Pulmonary artery endothelial cell (primary cell): ENCODE measurements at regions not wholly inside any gene's neighbourhood (a gene's known extent, or its start where the extent isn't known, plus 50 kb on each side); places are given as distances from the start of the nearest gene placed in this dataset.
"Not testable (repeated sequence)": the region's sequence is repeated elsewhere in the genome, so short reads cannot be mapped to it uniquely, and the experiment has no call there.

ENCODE experiments used
- DNase-seq: peaks from one replicate; pipeline ENCODE4 v3.0.0-alpha.2; 2011; ENCODE audit warnings: low read depth, low spot score

DNA sequence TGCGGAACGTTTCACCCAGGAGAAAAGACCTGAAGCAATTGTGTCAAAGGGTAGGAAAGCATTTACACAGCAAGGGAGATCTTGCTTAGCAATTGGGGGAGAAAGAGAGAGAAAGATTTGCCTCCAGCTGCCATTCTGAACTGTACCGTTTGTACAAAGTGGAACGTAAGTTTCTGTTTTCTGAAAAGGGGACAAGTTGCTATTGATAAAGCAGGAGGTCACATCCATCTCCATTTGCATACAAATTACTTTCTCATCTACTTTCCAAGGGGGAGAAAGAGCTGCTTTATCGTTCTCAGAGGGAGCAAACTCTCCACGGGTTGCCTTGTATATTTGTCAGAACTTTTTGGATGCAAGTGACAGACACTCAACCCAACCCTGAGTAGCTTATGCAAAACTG lies 92.0 kb upstream of the CARD11 start:
- no peak for DNase-seq

DNA sequence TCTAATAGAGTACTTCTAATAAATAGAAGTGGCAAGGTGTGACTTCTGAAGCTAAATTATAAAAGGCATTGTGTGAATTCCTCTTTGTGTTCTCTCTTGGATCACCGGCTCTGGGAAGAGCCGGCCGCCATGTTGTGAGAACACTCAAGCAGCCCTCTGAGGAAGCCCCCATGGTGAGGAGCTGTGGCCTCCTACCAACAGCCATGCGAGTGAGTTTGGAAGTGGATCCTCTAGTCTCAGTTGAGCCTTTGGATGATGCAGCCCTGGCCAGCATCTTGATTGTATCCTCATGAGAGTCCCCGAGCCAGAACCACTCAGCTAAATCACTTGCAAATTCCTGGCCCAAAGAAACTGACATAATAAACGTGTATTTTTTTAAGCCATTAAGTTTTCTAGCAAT lies 94.5 kb upstream of the CARD11 start:
- no peak for DNase-seq

DNA sequence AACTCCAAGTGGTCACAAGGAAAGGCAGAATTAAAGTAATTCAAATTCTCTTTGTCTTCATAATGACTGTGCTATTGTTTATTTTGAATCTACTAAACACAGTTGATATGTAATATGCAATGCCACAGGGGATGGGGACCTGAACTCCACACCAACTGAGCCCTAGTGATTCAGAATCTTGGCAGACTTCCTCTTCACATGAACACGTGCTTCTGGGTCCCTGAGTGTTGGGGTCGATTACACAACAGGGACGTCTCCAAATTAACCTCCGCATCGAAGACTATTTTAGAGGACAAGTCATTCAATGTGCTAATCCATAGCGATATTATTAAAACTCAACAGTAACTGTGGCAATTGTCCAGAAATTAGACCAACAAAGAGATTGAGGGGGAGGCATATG lies 95.3 kb upstream of the CARD11 start:
- DNase-seq, result no peak

DNA sequence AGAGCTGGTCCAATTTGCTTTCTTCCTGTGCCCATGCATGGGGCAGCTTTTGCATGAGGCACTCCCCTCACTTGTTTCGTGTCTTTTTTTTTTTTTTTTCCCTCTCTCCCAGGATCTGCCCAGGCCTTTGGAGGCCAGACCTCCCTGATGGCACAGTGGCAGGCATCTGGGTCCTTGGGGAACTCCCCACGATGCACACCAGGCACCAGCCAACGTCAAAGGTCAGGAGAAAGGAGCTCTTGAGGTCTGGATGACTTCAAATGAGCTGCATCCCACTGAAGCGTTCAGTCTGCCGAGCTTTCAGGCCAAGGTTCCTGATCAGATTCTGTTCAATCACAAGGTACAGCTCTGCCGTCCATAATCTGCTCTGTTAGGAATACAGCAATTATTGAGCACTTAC lies 97.2 kb upstream of the CARD11 start:
- no peak for DNase-seq

DNA sequence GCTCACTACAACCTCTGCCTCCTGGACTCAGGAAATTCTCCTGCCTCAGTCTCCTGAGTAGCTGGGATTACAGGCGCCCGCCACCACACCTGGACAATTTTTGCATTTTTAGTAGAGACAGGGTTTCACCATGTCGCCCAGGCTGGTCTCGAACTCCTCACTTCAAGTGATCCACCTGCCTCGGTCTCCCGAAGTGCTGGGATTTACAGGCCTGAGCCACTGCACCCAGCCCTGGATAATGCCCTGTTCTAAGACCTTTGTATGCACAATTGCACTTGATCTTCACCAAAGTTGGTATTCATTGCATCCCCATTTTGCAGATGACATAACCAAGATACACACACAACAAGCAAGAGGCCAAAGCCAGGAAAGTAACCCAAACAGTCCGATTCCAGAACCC lies 97.7 kb upstream of the CARD11 start:
- no peak for DNase-seq

DNA sequence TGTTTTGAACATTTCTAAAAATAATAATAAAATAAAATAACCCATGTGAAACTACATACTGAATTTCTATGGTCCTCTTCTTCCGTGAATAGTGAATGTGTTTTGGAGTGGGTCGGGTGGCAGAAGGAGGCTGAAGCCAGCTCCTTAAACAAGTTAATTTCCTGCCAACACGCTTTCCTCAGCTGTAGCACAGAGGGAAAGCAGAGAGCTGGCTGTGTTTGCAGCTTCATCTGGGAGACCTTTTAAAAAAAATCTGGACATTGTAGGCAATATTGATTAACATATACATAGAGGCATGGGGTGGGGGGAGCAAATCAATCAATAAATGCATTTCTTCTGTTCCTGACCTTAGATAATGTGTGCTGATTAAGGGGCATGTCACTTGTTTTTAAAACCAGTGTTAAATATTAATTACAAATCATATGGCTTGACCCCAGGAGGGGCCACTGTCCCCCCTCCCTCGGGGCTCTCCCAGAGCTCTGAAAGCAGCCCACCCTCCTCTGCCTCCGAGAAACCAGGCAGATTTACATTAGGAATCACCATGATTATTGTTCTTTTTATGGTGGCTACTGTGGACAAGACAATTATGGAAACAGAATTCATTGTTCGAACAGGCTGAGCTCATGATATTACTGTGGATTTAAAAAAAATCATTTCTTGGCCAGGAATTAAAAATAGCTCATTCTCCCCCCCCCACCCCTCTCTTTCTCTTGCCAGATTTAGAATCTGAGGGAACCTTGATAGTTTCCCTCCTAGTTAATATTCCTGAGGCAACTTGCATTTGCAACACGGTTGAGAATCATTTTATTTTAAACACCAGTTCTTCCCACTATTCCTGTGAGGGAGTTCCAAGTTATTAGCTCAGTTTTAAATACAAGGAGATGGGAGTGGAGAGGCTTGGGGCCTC lies 100.5 kb upstream of the CARD11 start:
- no peak for DNase-seq

DNA sequence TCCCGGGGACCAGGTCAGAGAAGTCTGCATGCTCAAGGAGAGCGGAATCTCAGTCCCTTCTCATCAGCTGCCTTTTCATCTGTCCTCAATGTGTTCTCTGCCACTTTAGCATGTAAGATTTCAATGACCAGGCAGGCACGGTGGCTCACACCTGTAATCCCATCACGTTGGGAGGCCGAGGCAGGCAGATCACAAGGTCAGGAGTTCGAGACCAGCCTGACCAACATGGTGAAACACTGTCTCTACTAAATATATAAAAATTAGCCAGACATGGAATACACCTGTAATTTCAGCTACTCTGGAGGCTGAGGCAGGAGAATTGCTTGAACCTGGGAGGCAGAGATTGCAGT lies 101.1 kb upstream of the CARD11 start:
- not testable (repeated sequence) for DNase-seq

DNA sequence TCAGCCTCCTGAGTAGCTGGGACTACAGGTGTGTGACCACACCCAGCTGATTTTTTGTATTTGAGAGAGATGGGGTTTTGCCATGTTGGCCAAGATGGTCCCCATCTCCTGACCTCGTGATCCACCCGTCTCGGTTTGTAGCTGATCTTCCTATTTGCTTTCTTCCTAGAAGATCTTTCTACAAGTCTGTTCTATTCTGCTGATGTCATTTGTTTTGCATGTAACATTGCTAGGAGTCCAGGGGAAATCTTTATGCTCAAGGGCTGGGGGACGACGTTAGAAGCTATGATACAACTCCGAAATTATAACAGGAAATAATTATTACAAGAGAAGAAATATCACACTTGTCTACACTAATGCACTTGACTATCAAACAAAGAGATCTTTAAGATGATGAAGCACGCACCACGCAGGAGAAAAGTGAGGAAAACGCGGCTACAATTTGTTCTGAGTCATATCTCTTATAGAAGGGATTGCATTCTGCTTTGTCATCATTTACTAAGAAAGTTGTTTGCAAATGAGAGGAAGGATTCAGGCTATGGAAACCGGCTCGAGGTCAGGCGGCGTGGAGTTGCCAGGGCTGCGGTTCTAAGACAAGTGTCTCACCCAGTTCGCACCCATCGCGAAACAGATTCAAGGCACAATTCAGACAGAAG lies 103.0 kb upstream of the CARD11 start:
- no peak for DNase-seq

DNA sequence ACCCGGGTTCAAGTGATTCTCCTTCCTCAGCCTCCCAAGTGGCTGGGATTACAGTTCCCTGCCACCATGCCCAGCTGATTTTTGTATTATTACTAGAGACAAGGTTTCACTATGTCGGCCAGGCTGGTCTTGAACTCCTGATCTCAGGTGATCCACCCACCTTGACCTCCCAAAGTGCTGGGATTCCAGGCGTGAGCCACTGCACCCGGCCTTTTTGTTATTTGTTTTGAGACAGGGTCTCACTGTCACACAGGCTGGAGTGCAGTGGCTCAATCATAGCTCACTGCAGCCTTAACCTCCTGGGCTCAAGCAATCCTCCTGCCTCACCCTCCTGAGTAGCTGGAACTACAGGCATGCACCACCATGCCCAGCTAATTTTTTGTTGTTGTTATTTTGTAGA lies 104.8 kb upstream of the CARD11 start:
- not testable (repeated sequence) for DNase-seq

DNA sequence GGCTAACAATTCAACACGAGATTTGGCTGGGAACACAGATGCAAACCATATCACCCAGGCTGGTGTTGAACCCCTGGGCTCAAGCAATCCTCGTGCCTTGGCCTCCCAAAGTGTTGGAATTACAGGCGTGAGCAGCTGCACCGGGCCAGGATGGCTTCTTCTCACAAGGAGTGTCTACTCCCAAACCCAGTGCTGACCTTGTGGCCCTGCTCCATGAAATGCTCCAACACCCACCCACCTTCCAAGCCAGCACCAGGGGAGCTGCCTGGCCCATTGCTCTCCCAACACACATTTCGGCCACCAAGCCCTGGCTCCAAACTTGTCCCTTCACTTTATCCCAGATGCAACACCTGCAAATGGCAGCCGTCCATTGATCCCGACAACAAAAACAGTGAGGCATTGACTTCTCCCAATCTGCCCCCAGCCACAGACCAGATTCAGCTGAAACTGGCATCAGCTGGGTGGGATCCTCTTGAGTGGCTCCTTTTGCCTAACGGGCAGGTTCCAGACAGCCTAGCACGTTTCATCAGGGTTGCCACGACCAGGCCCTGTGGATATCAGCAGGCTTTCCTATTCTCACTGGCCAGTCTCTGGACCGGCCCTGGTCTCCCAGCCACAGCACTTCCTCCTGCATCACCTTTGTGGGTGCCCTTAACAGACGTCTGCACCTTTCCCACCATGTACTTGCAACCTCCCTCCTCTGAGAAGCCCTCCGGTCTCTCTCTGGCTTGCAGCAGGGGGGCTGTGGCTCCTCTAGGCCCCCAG lies 105.7 kb upstream of the CARD11 start:
- no peak for DNase-seq

DNA sequence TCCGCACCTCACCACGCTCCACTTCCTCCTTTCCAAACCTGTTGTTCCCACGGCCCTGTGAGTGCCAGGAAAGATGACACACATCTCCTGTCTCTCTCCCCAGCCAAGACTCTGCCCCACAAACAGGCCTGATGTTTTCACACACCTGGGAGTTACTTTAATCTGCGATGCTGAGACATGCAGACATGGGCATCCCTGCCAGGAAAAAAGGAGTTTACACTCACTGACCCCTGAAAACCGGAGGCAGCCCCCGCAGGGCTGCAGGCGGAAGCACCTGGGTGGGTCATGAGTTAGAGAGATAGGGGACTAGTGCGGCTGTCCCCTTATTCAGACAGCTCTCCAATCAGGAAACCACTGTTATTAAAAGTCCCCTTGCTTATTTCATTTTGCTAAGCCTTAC lies 106.4 kb upstream of the CARD11 start:
- no peak for DNase-seq

DNA sequence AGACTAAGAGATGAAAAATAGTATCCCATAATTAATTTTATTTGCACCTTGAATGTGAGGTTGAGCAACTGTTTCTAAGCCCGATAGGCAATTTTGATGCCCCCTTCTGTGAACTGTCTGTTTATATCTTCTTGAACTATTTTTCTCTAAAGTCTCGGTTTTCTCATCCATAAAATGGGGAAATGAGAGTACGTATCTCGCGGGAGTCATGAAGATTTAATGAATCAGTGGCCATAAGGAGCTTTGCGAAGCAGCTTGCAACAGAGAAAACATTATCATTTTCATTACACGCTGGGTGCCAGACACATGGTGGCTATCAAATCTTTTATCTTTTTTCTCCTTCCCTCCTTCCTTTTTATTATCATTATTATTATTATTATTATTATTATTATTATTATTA lies 108.1 kb upstream of the CARD11 start:
- DNase-seq, result no peak

DNA sequence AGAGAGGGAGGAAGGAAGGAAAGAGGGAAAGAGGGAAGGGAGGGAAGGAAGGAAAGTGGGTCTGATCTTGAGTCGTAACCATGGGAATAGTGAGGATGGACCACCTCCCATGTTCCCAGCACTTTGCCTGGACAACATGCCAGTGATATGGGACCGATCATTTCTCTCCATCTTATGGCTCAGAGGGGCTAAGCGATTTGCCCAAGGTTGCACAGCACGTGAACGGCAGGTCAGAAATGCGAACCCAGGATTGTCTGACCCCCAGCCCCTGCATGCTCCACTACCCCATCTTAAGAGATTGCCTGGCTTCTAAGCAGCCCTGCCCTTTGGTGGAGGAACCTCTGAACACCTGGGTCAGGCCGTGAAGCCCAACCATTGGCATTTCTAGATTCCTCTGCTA lies 109.0 kb upstream of the CARD11 start:
- DNase-seq, result no peak

DNA sequence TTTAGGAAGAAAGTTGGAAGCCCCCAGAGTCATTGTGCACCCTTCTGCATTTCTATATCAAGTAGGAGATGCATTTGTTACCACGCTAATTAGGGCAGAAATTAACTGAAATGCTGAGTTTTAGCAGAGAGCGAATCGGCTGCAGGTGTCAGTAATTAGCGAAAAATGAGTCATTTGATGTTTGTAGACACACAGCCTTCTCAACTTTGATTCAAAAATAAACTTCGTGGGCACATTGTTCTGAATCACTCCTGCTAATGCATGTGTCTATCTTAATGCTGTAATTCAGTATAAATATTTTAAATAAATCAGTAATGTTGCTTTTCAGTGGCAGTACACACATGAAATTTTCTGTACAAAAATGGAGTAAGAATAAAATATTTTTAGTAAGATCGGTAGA lies 109.5 kb upstream of the CARD11 start:
- no peak for DNase-seq

DNA sequence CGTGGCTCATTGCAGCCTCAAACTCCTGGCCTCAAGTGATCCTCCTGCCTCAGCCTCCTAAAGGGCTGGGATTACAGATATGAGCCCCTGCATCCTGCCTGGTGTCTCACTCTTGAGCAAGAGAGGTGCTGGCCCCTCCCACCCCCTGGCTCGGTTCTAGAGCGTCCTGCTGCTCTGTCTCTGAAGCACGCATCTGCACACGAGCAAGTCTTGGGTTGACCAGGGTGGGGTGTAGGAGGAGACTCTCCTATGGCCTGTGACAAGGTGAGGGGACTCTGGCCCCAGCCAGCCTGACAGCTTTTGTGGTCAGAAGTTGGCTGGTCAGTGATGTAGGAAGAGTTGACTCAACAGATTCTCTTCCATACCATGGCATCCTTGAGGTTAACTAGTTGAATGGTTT lies 110.7 kb upstream of the CARD11 start:
- DNase-seq, result no peak

DNA sequence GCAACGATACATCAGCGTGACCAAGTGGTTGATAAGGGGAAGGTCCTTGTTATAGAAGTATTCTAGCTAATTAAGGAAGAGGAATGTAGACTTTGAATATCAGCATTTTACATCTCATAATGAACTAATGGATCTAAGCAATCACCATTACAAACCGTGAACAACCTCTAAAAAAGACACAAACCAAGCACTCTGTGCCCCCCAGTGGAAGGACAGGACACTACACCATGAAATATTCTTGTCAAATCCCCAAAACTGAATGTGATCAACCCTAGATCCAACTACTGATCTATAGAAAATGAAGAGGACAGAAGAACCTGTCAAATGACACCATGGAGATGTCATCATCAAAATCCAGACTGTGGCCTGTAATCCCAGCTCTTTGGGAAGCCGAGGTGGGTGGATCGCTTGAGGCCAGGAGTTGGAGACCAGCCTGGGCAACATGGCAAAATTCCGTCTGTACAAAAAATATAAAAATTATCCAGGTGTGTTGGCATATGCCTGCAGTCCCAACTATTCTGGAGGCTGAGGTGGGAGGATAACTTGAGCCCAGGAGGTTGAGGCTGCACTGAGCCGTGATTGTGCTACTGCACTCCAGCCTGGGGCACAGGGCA lies 111.3 kb upstream of the CARD11 start:
- DNase-seq, result peak; percentile 5

DNA sequence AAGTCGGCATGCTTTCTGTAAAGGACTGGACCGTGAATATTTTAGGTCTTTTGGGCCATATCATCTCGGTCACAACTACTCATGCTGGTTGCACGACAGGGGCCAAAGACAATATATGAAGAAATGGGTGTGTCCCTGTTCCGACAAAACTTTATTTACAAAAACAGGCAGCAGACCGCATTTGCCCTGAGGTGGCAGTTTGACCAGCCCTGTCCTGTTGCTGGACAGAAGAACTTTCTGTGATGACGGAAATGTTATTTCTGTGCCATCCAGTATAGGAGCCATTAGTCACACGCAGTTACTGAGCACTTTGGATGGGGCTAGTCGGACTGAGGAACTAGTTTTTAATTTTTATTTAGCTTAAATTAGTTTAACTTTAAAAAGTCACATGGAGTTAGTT lies 112.8 kb upstream of the CARD11 start:
- no peak for DNase-seq

DNA sequence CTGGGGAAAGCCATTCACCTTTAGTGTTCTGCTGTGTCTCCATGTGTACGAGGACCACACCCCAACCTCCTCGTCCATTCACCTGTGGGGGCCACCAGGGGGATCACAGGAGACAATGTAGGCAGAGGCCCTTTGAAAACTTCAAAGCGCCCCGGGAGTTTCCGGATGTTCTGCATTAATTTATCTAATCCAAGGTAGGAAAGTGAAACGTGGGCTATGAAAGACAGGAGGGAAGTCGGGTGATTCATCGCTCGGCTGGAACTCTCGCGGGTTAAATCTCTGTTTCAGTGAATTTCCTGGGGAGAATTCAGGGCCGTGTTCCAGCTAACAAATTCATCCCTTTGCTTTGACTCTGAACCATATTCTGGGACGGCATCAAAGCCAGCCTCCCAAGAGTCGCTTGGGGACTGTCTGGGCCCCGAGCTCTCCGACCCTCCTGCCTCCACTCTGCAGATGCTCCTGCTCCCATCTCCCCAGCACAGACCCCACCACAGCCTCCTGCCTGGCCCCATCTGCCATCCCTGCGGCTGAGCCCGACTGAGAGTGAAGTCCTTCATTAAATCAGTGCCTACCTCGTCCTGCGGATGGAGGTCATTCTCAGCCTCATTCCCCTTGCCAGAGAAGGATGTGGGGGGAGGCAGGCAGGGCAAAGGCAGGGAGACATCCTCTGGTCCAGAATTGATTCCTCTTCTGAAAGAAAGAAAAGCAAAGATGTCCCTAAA lies 114.1 kb upstream of the CARD11 start:
- DNase-seq, result no peak

DNA sequence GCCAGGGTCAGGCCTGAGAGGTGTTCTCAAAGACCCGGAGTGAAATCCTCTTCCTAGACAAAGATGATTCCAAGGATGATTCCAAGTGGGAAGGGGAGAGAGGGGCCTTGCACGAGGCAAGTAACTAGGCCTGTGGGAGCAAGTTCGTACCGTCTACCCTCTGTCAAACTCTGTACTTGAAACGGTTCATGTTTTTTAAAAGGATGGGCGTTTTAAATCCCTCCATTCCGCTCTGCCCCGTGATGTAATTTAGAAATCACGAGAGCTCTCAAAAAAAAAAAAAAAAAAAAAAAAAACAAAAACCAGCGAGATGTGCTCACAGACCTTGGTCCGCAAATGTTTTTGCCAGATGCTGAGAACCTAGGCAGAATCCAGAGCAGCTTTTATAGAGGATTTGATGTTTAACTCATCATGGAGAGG lies 114.7 kb upstream of the CARD11 start:
- no peak for DNase-seq

DNA sequence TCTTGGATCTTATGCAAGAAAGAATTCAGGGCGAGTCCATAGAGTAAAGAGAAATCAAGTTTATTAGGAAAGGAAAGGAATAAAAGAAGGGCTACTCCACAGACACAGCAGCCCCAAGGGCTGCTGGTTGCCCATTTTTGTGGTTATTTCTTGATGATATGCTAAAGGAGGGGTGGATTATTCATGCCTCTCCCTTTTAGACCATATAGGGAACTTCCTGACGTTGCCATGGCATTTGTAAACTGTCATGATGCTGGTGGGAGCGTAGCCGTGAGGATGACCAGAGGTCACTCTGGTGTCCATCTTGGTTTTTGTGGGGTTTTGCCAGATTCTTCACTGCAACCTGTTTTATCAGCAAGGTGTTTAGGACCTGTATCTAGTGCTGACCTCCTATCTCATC lies 115.4 kb upstream of the CARD11 start:
- DNase-seq, result no peak

DNA sequence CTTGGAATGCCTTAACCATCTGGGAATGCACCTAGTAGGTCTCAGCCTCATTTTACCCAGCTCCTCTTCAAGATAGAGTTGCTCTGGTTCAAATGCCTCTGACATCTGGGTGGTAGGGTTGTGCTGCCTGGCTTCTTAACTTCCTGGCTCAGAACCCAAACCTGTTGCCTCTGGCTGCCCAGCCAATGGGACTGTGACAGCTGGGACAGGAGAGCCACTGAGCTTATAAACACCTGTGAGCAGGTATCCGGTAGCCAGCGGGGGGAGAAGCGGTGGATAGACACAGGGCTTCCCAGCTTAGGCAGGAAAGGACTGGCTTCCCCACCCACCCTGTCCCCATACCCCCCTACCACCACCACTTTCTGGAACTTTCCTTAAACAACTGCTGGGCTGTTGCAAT lies 115.8 kb upstream of the CARD11 start:
- DNase-seq, result no peak
